Activated effector memory CD4-positive, alpha-beta T cell treated with Interleukin-2 at 50 U/mL for 16 hours (primary cell): ENCODE measurements at regions not wholly inside any gene's neighbourhood (a gene's known extent, or its start where the extent isn't known, plus 50 kb on each side); places are given as distances from the start of the nearest gene placed in this dataset.

Experiments used
- DNase-seq: peaks from one replicate; pipeline ENCODE4 v3.0.0-alpha.2; 2020

DNA sequence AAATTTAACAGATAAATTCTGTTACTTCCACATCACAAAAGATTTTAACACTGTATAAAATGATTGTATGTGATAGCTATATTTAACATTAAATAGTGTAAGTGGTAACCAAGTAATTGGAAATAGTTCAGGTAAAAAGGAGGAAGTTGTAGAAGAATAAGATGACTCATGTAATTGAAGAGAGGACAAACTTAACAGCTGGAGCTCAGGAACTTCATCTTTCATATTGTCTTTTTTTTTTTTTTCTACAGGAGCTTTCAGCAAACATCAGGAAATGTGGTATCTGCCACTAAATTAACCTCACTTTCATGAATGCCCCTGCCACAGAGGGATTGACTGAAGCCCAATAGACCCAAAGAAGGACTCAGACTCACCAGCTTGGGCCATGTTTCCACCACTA lies 188.4 kb upstream of the VEGFC start:
- no peak for DNase-seq

DNA sequence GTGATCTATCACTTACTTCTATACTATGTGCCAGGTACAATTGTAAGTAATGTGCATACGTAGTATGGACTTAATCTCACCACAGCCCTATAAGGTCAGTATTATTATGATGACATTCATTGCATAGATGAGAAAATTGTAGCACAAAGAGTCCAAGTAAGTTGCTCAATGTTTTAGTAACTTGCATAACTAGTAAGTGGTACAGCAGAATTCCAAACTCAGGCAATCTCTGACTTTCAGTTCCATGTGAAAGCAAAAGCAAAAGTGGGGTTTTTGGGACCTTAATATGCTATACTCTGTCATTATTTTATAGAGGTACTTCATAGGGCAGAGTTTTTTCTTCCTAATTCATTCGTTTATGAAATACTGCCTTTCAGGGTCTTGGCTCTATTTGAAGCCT lies 188.8 kb upstream of the VEGFC start:
- DNase-seq, result no peak

DNA sequence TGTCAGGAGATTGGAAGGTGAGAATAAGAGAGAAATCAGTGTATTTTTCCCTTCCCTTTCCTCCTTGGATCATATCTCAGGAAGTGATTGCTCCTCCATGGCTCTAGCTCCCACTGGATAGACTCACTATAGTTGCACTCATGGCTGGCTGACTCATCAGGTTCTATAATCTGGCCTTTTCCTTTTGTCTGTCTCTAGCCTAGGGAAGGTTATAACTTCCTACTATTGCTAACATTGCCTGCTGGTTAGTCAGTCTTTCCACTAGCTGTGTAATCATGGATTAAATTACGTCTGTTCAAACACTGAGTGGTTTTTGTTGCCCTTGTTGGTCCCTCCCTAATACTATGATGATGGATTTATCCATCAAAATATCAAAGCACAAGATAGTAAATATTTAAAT lies 195.5 kb upstream of the VEGFC start:
- no peak for DNase-seq

DNA sequence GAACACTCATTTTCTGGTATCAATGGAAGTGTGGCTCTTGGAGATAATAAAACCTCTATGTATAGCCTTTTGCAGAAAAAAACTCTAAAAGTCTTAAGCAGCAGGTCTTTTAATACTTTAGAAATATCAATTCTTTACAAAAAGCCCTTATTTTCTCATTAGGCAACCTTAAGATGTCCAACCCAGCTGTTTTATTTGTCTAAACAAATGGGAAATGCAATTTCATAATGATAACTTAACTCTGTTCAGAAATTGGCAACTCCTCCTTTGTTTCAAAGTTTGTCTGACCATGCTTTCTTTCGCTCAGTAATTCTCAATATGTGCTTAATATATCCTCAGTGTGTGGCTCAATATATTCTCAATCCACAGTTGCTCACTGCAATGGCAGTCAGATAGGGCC lies 196.5 kb upstream of the VEGFC start:
- DNase-seq, result no peak

DNA sequence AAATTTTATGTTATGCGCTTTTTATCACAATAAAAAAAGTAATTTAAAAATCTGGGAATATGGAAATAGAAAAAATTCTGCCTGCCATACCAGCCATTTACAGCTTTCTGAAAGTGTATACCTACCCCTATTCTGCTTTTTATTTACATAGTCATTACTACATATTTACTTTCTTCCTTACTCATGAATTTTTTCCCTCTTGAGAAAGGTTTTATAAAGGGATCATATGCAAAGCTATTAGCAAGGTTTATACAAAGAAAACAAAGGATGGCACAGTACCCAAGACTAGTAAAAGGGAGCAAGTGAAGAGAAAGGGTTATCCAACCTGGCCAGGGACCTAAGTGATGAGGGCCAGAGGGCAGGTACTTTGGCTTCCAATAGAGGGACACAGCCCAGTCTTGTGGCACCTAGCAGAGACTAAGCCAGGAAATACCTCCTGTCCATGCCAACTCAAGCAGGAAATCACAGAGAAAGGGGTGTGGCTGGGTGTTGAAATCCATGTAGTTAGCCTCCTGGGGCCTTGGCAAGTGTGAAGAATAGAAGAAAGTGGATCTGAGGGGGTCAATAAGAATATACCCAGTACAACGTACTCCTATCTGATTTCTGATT lies 207.3 kb upstream of the VEGFC start:
- no peak for DNase-seq

DNA sequence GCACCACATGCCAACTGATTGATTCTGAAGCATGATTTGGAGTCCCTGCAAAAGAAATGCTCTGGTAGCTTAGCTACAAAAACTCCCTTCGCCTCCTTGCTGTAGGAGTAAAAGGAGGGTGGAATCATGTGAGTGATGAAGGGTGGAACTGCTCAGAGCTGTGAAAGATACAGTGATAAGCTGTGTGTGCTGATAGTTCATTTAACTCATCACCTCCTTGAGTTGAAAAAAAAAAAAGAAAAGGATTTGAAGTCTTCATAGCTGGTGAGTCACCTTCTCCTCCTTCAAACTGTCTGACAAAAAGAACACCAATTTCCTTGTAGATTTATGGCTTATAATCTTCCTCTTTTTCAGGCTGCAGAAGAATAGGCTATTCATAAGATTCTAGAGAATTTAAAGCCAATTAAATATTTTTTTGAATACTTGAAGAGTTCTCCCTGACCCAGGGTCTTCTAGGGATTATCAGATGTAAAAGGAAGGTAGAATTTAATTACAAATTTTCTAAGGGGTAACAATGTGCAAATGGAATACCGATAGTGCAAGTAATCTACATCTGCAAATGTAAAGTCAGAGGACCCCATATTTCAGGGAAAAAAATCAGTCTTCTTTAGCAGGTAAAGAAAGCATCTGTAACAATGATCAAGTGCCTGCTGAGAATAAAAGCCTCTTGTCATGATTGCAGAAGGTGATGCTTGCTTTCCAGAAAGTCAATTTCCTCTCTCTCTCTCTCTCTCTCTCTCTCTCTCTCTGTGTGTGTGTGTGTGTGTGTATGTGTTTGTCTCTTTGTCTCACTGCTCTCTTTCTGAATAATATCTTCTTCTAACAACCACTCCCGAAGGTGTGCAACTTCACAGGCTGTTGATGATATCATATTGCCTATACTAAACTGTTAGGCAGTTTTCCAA lies 208.8 kb upstream of the VEGFC start:
- no peak for DNase-seq

DNA sequence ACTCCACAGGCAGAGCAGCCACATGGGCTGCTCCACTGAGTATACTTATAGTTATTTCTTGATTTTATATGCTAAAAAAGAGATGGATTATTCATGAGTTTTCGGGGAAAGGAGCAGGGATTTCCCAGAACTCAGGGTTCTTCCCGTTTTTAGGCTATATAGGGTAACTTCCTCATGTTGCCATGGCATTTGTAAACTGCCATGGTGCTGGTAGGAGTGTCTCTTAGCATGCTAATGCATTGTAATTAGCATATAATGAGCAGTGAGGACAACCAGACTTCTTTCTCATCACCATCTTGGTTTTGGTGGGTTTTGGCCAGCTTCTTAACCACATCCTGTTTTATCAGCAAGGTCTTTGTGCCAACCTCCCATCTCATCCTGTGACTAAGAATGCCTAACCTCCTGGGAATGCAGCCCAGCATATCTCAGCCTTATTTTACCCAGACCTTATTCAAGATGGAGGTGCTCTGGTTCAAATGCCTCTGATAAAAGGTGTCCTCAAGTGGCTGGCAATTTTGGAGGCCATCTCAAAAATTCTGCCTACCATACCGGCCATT lies 213.0 kb upstream of the VEGFC start:
- no peak for DNase-seq

DNA sequence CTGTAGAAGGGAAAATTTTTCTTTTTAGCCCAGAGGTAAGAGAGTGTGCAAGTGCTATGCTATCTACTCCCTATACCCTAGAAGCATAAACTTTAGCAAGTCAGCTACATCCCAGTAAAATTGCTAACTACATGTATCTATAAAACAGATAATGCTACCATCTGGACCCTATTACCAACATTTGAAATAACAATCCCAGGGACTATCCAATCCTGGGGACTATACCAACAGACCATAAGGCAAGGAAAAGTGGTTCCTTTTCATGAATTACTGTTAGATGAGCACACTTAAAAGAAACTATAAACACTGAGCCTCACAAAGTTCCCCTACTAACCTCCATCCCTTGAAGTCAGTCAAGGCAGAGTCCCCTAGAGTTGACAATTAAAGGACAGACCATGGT lies 213.6 kb upstream of the VEGFC start:
- DNase-seq, result no peak

DNA sequence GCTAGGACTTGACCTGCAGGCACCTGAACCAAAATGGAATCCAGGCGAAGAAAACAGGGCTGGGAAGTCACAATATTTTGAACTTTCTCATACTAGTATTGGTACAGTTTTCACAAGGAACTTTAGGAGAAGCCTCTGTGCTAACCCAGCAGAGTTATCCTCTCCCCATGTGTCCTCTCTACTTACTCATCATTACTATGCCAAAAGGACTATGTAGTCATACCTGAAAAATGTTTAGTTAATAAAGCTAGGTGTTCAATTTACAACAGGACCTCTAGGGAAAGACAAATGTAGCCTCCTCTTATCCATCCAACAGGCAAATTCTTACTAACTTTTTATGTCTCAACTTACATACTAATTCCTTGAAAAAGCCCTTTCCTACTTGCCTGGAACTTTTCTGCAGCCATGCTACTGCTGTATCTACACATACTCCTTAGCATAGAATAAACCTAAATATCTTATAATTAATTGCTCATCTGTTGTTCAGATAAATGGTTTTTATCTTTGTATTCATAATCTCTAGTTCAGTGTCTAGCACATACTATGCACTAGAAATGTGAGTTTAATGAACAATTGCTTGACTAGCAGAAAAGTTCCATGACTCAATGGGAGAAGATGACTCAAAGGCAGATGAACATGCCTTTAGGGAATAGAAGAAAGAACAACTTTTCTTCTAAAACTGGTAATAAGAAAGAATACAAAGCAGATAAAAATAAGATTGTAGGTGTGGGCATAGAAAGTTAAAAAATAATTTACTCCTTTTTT lies 215.5 kb upstream of the VEGFC start:
- no peak for DNase-seq

DNA sequence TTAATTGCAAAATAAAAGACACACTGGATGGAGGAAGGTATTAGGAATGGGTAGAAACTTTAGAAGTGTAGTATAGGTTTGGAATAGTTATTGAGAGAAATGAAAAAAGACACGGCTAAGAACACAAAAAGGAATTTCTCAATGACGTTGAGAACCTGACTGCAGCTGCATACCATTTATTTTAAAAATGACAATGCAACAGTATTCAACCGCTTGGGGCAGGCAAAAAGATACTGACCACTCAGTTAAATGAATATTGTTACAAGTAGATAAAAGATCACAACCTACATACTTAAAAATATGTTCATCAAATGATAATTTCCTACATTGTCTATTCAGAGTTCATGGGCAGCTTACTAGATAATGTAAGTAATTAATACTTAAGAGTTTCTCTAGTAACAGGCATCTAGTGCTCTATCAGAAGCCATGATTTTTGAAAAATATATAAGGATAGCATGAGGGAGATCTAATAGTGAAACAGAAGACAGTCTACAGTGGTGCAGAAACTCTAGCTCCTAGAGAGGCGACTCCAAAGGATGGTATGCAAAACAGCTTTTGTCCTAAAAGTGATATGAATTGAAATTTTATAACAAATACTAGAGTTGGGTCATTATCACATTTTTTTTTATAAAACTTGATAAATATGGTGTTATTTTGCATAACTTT lies 216.2 kb upstream of the VEGFC start:
- no peak for DNase-seq

DNA sequence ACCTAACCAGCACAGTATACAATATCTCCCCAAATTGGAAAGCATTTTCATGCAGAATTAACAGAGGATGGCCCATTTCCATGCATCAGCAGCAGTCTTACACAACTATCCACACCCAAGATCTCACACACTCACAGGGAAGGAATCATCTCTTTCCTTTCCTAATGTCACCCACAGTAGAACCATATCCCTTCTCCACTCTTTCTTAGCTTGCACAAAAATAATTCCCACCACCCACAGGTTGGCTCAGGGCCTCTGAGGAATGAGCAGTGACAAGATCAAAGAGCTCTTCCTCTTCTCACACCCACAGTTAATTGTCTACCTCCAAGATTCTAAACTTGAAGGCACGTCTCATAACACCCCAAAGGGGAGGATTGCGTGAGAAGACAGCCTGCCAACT lies 217.7 kb upstream of the VEGFC start:
- no peak for DNase-seq

DNA sequence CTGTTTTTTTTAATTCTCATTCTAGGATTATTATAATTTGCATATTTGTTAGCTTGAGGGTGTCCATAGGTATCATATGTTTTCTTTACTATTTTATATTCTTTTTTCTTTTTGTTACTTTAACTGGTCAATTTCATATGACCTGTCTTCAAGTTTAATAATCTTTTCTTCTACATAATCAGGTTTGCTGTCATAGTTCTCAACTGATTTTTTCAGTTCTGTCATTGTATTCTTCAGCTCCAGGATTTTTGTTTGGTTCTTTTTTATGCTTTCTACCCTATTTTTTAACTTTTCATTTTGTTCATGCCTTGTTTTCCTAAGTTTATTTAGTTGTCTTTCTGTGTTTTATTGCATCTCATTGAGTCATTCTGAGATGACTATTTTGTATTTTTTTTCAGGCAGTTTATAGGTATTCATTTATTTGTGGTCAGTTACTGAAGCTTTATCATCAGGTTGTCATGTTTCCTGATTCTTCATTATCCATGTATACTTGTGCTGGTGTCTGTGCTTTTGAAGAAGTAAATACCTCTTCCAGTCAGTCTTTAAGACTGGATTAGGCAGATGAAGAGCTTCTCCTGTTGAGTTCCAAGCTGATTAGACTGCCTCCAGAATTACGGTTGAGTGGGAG lies 220.3 kb upstream of the VEGFC start:
- DNase-seq, result no peak

DNA sequence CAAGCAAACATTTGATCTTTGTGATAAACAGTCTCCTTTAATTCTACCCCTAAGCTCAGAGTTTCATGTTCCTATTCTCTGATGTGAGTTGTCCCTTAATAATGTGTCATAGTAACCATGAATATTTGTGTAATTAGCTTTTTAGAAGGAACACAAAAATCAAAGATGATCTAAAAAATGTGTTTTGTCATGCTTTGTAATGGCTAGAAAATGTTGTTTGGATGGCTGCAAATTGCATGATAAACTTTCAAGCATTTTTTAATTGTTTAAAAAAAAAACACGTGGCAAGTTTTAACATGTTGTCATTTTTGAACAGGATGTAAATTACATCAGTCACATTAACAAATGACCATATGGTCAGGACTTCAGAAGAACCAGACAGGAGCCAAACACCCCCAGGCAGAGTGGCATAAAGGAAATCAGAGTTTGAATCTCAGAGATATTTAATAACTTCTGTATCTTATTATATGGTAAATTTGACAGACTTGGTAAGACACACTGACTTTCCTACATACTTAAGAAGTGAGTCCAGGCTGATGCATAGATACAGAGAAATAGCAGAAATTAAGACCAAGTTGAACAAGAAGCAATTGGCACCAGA lies 223.9 kb upstream of the VEGFC start:
- DNase-seq, result no peak

DNA sequence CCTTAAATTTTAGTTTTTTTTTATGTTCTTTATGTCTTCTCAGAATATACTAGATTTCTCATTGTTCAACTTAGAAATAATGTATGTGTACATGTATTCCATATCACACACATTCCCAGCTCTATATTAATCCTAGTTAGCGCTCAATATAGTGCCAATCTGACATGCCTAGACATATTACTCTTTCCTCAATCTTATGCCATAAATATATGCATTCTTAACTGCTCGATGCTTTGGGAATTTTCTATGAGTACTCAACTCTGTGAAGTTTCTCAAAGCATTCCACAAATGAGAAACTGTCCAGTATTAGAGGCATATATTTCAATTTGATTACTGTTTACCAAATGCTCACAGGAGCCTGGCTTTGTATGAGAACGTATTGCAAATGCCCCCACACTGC lies 231.2 kb upstream of the VEGFC start:
- no peak for DNase-seq

DNA sequence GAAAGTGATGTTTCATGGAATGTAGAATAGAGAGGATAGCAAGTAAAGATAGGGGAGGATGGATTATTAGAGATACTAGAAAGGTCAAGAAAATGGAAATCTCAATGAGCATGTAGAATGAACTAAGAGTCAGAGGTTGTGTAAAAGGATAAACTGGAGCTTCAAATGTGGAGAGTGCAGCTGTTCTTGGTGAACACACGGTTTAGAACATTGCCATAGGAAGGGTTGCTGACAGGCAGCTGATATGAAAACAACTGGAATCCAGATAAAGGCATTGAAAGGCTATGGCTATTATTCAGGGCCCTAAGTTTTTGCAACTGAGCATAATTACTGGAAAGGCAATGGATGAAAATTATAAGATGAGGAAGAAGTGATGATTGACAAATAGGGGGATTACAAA lies 239.6 kb upstream of the VEGFC start:
- no peak for DNase-seq

DNA sequence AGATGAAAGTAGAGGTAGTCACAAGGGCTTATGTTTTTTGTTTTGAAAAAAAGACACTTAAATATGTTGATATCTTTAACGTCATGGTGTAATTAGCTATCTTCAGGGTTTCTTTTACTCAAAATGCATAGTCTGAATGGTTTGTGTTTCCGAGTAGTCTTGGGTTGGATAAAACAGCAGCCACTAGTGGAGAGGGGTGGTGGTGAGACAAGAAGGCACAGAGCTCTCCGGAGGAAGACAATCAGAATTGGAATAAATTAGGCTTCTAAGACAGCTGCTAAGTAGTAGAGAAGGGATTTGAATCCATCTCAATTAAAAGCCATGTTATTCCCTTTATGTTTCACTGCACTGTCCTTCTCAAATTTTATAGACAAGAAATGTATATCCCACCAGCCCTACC lies 240.4 kb upstream of the VEGFC start:
- no peak for DNase-seq

DNA sequence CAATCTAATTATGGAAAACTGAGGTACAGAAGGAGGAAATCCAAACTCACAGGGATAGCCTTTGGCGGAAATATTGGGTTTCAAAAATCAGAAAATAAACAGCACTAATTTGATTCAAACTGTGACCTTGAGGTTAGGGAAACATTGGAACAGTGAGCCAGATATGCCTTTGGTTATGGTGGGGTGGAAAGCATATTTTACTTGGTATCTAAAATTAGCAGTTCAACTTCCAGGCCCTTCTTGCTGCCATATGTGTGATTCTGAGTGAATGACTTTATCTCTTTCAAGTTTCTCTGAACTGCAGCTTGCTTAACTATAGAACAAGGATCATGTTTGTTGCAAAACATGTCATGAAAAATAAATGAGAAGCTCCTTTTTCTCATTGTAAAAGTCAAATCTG lies 240.9 kb upstream of the VEGFC start:
- no peak for DNase-seq

DNA sequence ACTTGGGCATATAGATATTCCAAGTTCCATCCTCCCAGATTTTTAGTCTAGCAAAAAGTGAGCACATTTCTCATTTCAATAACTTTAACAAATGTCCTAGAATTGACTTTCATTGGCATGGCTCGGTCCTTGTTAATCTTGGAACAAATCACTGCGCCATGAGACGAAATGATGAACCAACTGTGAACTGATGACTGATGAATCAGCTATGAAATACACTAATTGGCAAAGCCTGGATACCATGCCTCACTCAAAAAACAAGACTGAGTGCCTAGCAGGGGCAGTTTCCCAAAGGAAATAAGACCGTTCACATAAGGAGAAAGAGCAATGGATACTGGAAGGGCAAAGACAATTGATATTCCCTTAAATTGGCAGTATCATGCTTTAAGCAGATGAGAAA lies 248.6 kb upstream of the VEGFC start:
- DNase-seq, result no peak

DNA sequence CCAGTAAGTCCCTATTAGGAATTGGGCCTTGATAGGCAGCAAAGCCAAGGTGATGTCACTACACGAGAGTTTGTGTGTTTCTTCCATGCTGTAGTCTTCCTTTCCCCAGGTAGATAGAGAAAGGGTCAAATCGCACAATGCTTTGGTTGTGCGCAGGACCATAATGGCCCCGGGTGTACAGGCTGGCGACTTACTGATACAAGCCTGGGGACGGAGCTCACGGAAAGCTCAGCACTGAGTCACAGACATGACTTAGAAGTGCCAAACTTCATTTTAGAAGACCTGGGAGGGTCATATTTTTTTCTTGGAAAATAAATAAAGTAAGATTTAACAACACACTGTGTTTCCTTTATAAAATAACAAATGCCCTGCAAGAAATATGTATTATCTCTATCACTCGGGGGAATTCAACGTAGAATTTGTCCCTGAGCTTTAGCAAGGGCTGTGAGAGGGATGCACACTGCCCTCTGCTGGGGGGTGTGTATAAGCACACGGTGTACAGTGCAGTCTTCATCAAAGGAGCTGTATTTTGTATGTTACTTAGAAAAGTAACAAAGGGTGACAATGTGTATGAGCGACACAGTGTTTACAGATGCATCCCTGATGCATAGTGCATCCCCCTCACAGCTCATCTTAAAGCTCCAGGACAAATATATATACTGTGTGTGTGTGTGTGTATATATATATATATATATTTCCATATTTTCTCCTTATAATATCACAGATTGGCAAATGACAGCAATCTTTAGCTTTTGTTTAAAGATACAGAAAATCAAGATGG lies 254.5 kb upstream of the VEGFC start:
- DNase-seq, result no peak

DNA sequence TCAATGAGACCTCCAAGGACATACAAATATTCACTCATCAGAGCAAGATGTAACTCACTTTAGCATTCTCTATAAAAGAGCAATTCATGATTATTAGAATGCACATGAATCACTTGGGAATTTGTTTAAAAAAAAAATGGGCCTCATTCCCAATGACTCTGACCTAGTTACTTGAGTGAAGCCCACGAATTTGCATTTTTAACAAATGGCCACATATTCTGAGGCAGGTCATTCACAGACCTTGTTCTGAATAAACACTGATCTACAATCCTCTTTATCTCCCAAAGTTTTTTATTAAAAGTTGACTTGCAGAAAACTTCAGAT lies 255.1 kb upstream of the VEGFC start:
- no peak for DNase-seq

DNA sequence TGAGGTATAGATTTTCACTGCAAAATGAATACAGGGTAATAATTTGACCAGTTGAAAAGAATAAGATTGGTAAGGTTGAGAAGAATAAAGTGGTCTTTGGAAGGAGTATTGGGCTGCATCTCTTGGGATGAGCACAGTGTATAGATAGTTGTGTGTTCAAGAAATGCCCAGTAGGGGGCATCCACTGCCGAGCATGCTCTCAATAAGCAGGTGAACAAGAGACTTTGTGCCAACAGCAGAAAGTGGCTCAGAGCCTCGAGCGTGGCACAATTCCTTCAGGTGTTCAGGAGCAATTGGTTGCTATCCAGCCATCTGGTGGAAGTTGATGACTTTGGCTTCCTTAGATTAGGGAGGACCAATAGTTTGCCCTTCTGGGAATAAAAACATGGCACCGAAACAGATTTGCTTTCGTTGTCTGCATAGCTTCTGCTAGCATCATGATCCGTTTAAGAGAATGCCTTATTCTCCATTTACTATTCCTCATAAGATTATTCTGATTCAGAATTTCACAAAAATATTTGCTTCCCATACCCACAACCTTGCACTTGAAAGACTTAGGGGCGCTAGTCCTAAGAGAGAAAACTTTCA lies 258.1 kb upstream of the NEIL3 start:
- DNase-seq, result no peak
